ENCODE measurements at regions not wholly inside any gene's neighbourhood (a gene's known extent, or its start where the extent isn't known, plus 50 kb on each side); places are given as distances from the start of the nearest gene placed in this dataset.

DNA sequence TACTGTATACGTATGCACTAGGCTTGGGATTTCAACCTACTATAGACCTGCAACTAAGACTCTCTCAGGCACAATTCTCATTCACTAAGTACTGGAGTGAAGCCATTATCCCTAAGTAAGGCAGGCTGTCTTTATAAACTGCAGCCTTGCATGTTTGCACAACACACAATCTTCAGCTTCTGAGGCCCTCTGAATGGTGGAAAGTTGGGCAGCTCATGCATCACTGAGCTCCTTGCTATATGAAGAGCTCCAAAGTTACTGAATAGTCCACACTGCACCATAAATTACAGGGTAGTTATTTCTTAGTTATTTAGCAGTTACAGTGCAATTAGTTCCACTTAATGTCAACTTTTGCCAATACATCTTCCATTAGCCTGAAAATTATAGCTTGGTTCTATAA lies 384.6 kb downstream of the BRINP1 start:
- ChIA-PET CTCF (no interaction called here), POLR2A (no interaction called here)
- H3K4me3 ChIP-seq (ENCODE audit: low read depth, low read length) = no peak overlapping the region
- no peaks in the 10 kb centered on the region for H3K4me1 ChIP-seq (ENCODE audit: control insufficient read depth, insufficient read depth, low read length)
- no peaks in the 10 kb centered on the region for H3K9me3 ChIP-seq (ENCODE audit: control insufficient read depth, insufficient read depth, low read depth, low read length)
- TF ChIP-seq EGR2 (tag by site-specific recombination; IDR thresholded peaks at IDR 0.05; ENCODE audit: low read depth) (no peak), ZNF18 (tag by site-specific recombination; IDR thresholded peaks at IDR 0.05) (no peak), KLF1 (tag by site-specific recombination; IDR thresholded peaks at IDR 0.05) (no peak), ZNF561 (tag by site-specific recombination; IDR thresholded peaks at IDR 0.05; ENCODE audit: borderline replicate concordance) (no peak), ZNF138 (tag by site-specific recombination; IDR thresholded peaks at IDR 0.05; ENCODE audit: borderline replicate concordance) (no peak)
- H3K27ac ChIP-seq (ENCODE audit: extremely low read depth, low read depth, low read length) = no peak overlapping the region
- no peaks in the 10 kb centered on the region for H3K36me3 ChIP-seq (ENCODE audit: control insufficient read depth in 2 of 2, insufficient read depth in 1 of 2, low read length in 2 of 2)

GRCh38 chr9:118985851-118986250 lies 383.4 kb downstream of the BRINP1 start:
- POLR2A ChIA-PET = no interaction called here
- no peaks in the 10 kb centered on the region for H3K36me3 ChIP-seq (ENCODE audit: control insufficient read depth in 2 of 2, insufficient read depth in 1 of 2, low read length in 2 of 2)
- H3K4me1 ChIP-seq (ENCODE audit: control insufficient read depth, insufficient read depth, low read length) = no peaks in the 10 kb centered on the region
- no peaks in the 10 kb centered on the region for H3K9me3 ChIP-seq (ENCODE audit: control insufficient read depth, insufficient read depth, low read depth, low read length)
- H3K27ac ChIP-seq (ENCODE audit: extremely low read depth, low read depth, low read length) = no peak overlapping the region
- H3K4me3 ChIP-seq (ENCODE audit: low read depth, low read length) = no peak overlapping the region
- no peak for TF ChIP-seq OVOL3 (tag by site-specific recombination; IDR thresholded peaks at IDR 0.05)
- no peak for TF ChIP-seq ZNF132 (tag by site-specific recombination; IDR thresholded peaks at IDR 0.05; ENCODE audit: borderline replicate concordance)
- no peak for TF ChIP-seq CTCF (tag by site-specific recombination; IDR thresholded peaks at IDR 0.05)
- TF ChIP-seq SP2 (tag by site-specific recombination; IDR thresholded peaks at IDR 0.05) = no peak
- TF ChIP-seq ZNF701 (tag by site-specific recombination; IDR thresholded peaks at IDR 0.05) = no peak
- TF ChIP-seq ZNF626 (tag by site-specific recombination; IDR thresholded peaks at IDR 0.05) = no peak
- TF ChIP-seq ZNF23 (tag by site-specific recombination; IDR thresholded peaks at IDR 0.05; ENCODE audit: borderline replicate concordance) = no peak
- no peak for TF ChIP-seq ZSCAN30 (tag by site-specific recombination; IDR thresholded peaks at IDR 0.05)
- no peak for TF ChIP-seq WT1 (tag by site-specific recombination; IDR thresholded peaks at IDR 0.05)
- no peak for TF ChIP-seq ZNF292 (tag by site-specific recombination; IDR thresholded peaks at IDR 0.05; ENCODE audit: borderline replicate concordance, low read depth)
- CTCF ChIA-PET = no interaction called here

GRCh38 chr9:118987167-118987566 lies 382.1 kb downstream of the BRINP1 start:
- ChIA-PET CTCF (no interaction called here), POLR2A (no interaction called here)
- H3K9me3 ChIP-seq (ENCODE audit: control insufficient read depth, insufficient read depth, low read depth, low read length) = no peaks in the 10 kb centered on the region
- H3K4me1 ChIP-seq (ENCODE audit: control insufficient read depth, insufficient read depth, low read length) = no peaks in the 10 kb centered on the region
- no peak overlapping the region for H3K27ac ChIP-seq (ENCODE audit: extremely low read depth, low read depth, low read length)
- H3K4me3 ChIP-seq (ENCODE audit: low read depth, low read length) = no peak overlapping the region
- no peaks in the 10 kb centered on the region for H3K36me3 ChIP-seq (ENCODE audit: control insufficient read depth in 2 of 2, insufficient read depth in 1 of 2, low read length in 2 of 2)
- TF ChIP-seq, protein P1, sequence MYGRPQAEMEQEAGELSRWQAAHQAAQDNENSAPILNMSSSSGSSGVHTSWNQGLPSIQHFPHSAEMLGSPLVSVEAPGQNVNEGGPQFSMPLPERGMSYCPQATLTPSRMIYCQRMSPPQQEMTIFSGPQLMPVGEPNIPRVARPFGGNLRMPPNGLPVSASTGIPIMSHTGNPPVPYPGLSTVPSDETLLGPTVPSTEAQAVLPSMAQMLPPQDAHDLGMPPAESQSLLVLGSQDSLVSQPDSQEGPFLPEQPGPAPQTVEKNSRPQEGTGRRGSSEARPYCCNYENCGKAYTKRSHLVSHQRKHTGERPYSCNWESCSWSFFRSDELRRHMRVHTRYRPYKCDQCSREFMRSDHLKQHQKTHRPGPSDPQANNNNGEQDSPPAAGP (tag by site-specific recombination; IDR thresholded peaks at IDR 0.05) = no peak
- TF ChIP-seq ZFP69B (tag by site-specific recombination; IDR thresholded peaks at IDR 0.05) (no peak), REST (tag by site-specific recombination; IDR thresholded peaks at IDR 0.05) (no peak), ZNF112 (tag by site-specific recombination; IDR thresholded peaks at IDR 0.05) (no peak), ZNF48 (tag by site-specific recombination; IDR thresholded peaks at IDR 0.05) (no peak), ZNF146 (tag by site-specific recombination; IDR thresholded peaks at IDR 0.05) (no peak), HOXA7 (CRISPR knock-in tag; IDR thresholded peaks at IDR 0.05; ENCODE audit: borderline replicate concordance) (no peak), ZNF19 (tag by site-specific recombination; IDR thresholded peaks at IDR 0.05; ENCODE audit: low read depth) (no peak), ZNF311 (tag by site-specific recombination; IDR thresholded peaks at IDR 0.05; ENCODE audit: borderline replicate concordance) (no peak)
- TF ChIP-seq, protein P2, sequence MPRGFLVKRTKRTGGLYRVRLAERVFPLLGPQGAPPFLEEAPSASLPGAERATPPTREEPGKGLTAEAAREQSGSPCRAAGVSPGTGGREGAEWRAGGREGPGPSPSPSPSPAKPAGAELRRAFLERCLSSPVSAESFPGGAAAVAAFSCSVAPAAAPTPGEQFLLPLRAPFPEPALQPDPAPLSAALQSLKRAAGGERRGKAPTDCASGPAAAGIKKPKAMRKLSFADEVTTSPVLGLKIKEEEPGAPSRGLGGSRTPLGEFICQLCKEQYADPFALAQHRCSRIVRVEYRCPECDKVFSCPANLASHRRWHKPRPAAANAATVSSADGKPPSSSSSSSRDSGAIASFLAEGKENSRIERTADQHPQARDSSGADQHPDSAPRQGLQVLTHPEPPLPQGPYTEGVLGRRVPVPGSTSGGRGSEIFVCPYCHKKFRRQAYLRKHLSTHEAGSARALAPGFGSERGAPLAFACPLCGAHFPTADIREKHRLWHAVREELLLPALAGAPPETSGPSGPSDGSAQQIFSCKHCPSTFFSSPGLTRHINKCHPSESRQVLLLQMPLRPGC (tag by site-specific recombination; IDR thresholded peaks at IDR 0.05) = no peak

Data from HEK293 (cell line).